GM23338 (cell line): ENCODE measurements at regions not wholly inside any gene's neighbourhood (a gene's known extent, or its start where the extent isn't known, plus 50 kb on each side); places are given as distances from the start of the nearest gene placed in this dataset.

Experiments
- ATAC-seq: fragments of 200-7000 bp; cut with Tn5 transposase; 3 replicates; pipeline ENCODE4 v1.9.1; 2020
- DNase-seq: peaks from one replicate; pipeline ENCODE4 v3.0.0-alpha.2; 2015; ENCODE audit warnings: low spot score
- H2AFZ ChIP-seq: fragments of 200-600 bp; sonication (generic); 2 replicates; pipeline ENCODE4 v1.8.0; 2016; ENCODE audit warnings: antibody characterized with exemption, mild to moderate bottlenecking, moderate library complexity
- H3F3A ChIP-seq: fragments of 200-600 bp; sonication (generic); replicated peaks from 2 replicates; pipeline ENCODE4 v1.8.0; 2017; ENCODE audit warnings: antibody characterized with exemption, mixed run types, low read depth
- H3K27ac ChIP-seq: fragments of 200-600 bp; sonication (generic); 2 replicates; pipeline ENCODE4 v1.6.1; 2016; ENCODE audit warnings: low read depth
- H3K27me3 ChIP-seq: fragments of 200-600 bp; sonication (generic); 2 replicates; pipeline ENCODE4 v1.8.0; 2016; ENCODE audit warnings: mild to moderate bottlenecking, mixed run types, moderate library complexity; ENCODE audit not compliant: insufficient read depth
- H3K36me3 ChIP-seq: fragments of 200-600 bp; sonication (generic); 2 replicates; pipeline ENCODE4 v1.8.0; 2016; ENCODE audit warnings: mild to moderate bottlenecking; ENCODE audit not compliant: insufficient read depth
- H3K4me1 ChIP-seq: fragments of 200-600 bp; sonication (generic); 2 replicates; pipeline ENCODE4 v1.8.0; 2016; ENCODE audit warnings: mild to moderate bottlenecking, moderate library complexity; ENCODE audit not compliant: insufficient read depth
- H3K4me2 ChIP-seq: fragments of 200-600 bp; sonication (generic); 2 replicates; pipeline ENCODE4 v1.7.1; 2017; ENCODE audit warnings: mixed run types
- H3K4me3 ChIP-seq: fragments of 200-600 bp; sonication (generic); 2 replicates; pipeline ENCODE4 v1.6.1; 2016; ENCODE audit warnings: mixed run types
- H3K79me2 ChIP-seq: fragments of 200-600 bp; sonication (generic); replicated peaks from 2 replicates; pipeline ENCODE4 v1.8.0; 2017; ENCODE audit warnings: mild to moderate bottlenecking; ENCODE audit not compliant: insufficient read depth
- H3K9me2 ChIP-seq: fragments of 200-600 bp; sonication (generic); 2 replicates; pipeline ENCODE4 v1.8.0; 2017; ENCODE audit not compliant: insufficient read depth
- H4K20me1 ChIP-seq: fragments of 200-600 bp; sonication (generic); replicated peaks from 2 replicates; pipeline ENCODE4 v1.8.0; 2017; ENCODE audit warnings: mild to moderate bottlenecking; ENCODE audit not compliant: insufficient read depth
- H3K27ac Mint-ChIP-seq: 2 replicates; pipeline ENCODE4 v1.8.0; 2020; ENCODE audit warnings: inconsistent platforms, mild to moderate bottlenecking, moderate library complexity, mixed read lengths
- H3K27me3 Mint-ChIP-seq: 3 replicates; pipeline ENCODE4 v1.8.0; 2022; ENCODE audit warnings: low read depth, mild to moderate bottlenecking, moderate library complexity, mixed read lengths, inconsistent platforms; ENCODE audit not compliant: insufficient read depth, poor library complexity
- H3K36me3 Mint-ChIP-seq: 3 replicates; pipeline ENCODE4 v1.8.0; 2021; ENCODE audit warnings: low read depth, mild to moderate bottlenecking, inconsistent platforms, moderate library complexity, mixed read lengths
- H3K4me1 Mint-ChIP-seq: 3 replicates; pipeline ENCODE4 v1.8.0; 2020; ENCODE audit warnings: mild to moderate bottlenecking, inconsistent platforms, mixed read lengths
- H3K4me3 Mint-ChIP-seq: 3 replicates; pipeline ENCODE4 v1.8.0; 2021; ENCODE audit warnings: moderate library complexity, mild to moderate bottlenecking, inconsistent platforms, mixed read lengths
- H3K9me3 Mint-ChIP-seq: 3 replicates; pipeline ENCODE4 v1.8.0; 2020; ENCODE audit warnings: moderate library complexity, mild to moderate bottlenecking, inconsistent platforms, mixed read lengths
- CREB1 ChIP-seq: fragments of 250-450 bp; sonication (Bioruptor Pico); IDR thresholded peaks from 2 replicates; pipeline ENCODE4 v1.5.0; 2020; ENCODE audit warnings: low read depth, mild to moderate bottlenecking, moderate library complexity
- CTCF ChIP-seq, 2 experiments: fragments of 200-600 bp in 1 of 2; sonication (generic) in 1 of 2; conservative IDR thresholded peaks; 2 replicates each; pipeline versions ENCODE4 v1.5.1 to v1.6.1; 2016 to 2017; ENCODE audit warnings: antibody characterized with exemption in 2 of 2, low read depth in 2 of 2, mild to moderate bottlenecking in 2 of 2, moderate library complexity in 1 of 2
- ETS1 ChIP-seq: IDR thresholded peaks from 2 replicates; pipeline ENCODE4 v1.6.1; 2016; ENCODE audit warnings: antibody characterized with exemption
- EZH2phosphoT487 ChIP-seq: fragments of 200-600 bp; sonication (generic); IDR thresholded peaks from one replicate; pipeline ENCODE4 v1.8.1; 2018; ENCODE audit warnings: antibody characterized with exemption; ENCODE audit not compliant: unreplicated experiment
- JUNB ChIP-seq: IDR thresholded peaks from one replicate; pipeline ENCODE4 v1.6.1; 2016; ENCODE audit warnings: antibody characterized with exemption; ENCODE audit not compliant: unreplicated experiment
- NANOG ChIP-seq: IDR thresholded peaks from 2 replicates; pipeline ENCODE4 v1.6.1; 2016; ENCODE audit warnings: antibody characterized with exemption, borderline replicate concordance
- POLR2AphosphoS5 ChIP-seq: IDR thresholded peaks from 2 replicates; pipeline ENCODE4 v1.6.1; 2016; ENCODE audit warnings: antibody characterized with exemption, low read depth
- STAT1 ChIP-seq: IDR thresholded peaks from one replicate; pipeline ENCODE4 v1.6.1; 2016; ENCODE audit warnings: antibody characterized with exemption; ENCODE audit not compliant: unreplicated experiment
- ZNF114 ChIP-seq: fragments of 250-450 bp; sonication (Bioruptor Pico); IDR thresholded peaks from 2 replicates; pipeline ENCODE4 v1.5.0; 2020; ENCODE audit warnings: mild to moderate bottlenecking, moderate library complexity
- ZNF331 ChIP-seq: fragments of 250-450 bp; sonication (Bioruptor Pico); IDR thresholded peaks from 2 replicates; pipeline ENCODE4 v1.5.0; 2020; ENCODE audit warnings: low read depth, mild to moderate bottlenecking, moderate library complexity
- ZNF462 ChIP-seq: fragments of 250-450 bp; sonication (Bioruptor Pico); IDR thresholded peaks from 2 replicates; pipeline ENCODE4 v1.5.0; 2020; ENCODE audit warnings: mild to moderate bottlenecking, moderate library complexity

- no peak overlapping the region for H3K4me3 Mint-ChIP-seq
- H3K4me2 ChIP-seq, result no peak overlapping the region
- no peaks in the 10 kb centered on the region for H4K20me1 ChIP-seq
- no peaks in the 10 kb centered on the region for H3K36me3 ChIP-seq
- no peaks in the 10 kb centered on the region for H3K4me1 ChIP-seq
- H3K36me3 Mint-ChIP-seq, result no peaks in the 10 kb centered on the region
- H3K27ac Mint-ChIP-seq, result no peak overlapping the region
- H3K27ac ChIP-seq, result no peak overlapping the region
- H3K9me3 Mint-ChIP-seq, result no peaks in the 10 kb centered on the region
- ATAC-seq (no peak), DNase-seq (no peak)
- no peaks in the 10 kb centered on the region for H3K27me3 Mint-ChIP-seq
- no peaks in the 10 kb centered on the region for H3K4me1 Mint-ChIP-seq
- H3K4me3 ChIP-seq, result no peak overlapping the region
- no peaks in the 10 kb centered on the region for H3F3A ChIP-seq
- H3K79me2 ChIP-seq, result no peaks in the 10 kb centered on the region
- no peak overlapping the region for H2AFZ ChIP-seq
- 0 out of 2 replicates have a peak, but pooled peaks cover 4% of the 10 kb centered on the region for H3K9me2 ChIP-seq
- no peaks in the 10 kb centered on the region for H3K27me3 ChIP-seq
- TF ChIP-seq NANOG (no peak), CTCF (conservative IDR thresholded peaks at IDR 0.05; ENCODE audit: low read depth in 2 of 2) (no peak), ETS1 (no peak), POLR2AphosphoS5 (no peak), EZH2phosphoT487 (no peak), CREB1 (CRISPR knock-in tag) (no peak), JUNB (no peak), ZNF114 (CRISPR knock-in tag) (no peak), ZNF331 (CRISPR knock-in tag) (no peak), ZNF462 (CRISPR knock-in tag) (no peak), STAT1 (no peak)
Measured at GRCh38 chr7:17405786-17406185, 107.3 kb downstream of the AHR start.
